Liver (tissue), 8 donors: ENCODE measurements at regions not wholly inside any gene's neighbourhood (a gene's known extent, or its start where the extent isn't known, plus 50 kb on each side); places are given as distances from the start of the nearest gene placed in this dataset.

Experiments
- DNase-seq: peaks from one replicate; pipeline ENCODE4 v3.0.0-alpha.2; 2017; ENCODE audit warnings: low spot score
- H3K27ac ChIP-seq, 2 donors: one replicate each; pipeline ENCODE4 v1.7.0; 2013; ENCODE audit warnings: inconsistent platforms in 2 of 2, low read length in 2 of 2, control low read depth in 1 of 2, low read depth in 1 of 2, mild to moderate bottlenecking in 1 of 2
- H3K27me3 ChIP-seq, 4 donors: one replicate each; pipeline versions ENCODE4 v1.6.1 to v1.7.0; 2013; ENCODE audit warnings: low read length in 3 of 4, inconsistent platforms in 1 of 4, mild to moderate bottlenecking in 1 of 4, moderate library complexity in 1 of 4; ENCODE audit not compliant: control insufficient read depth in 4 of 4, insufficient read depth in 4 of 4
- H3K36me3 ChIP-seq, 4 donors: one replicate each; pipeline versions ENCODE4 v1.6.1 to v1.7.0; 2013; ENCODE audit warnings: low read length in 3 of 4, mild to moderate bottlenecking in 3 of 4, low read depth in 1 of 4, moderate library complexity in 1 of 4; ENCODE audit not compliant: control insufficient read depth in 4 of 4, insufficient read depth in 3 of 4
- H3K4me1 ChIP-seq, 4 donors: one replicate each; pipeline versions ENCODE4 v1.6.1 to v1.7.0; 2013; ENCODE audit warnings: low read length in 3 of 4, mild to moderate bottlenecking in 3 of 4, moderate library complexity in 1 of 4; ENCODE audit not compliant: control insufficient read depth in 4 of 4, insufficient read depth in 4 of 4
- H3K4me3 ChIP-seq, 3 donors: one replicate each; pipeline versions ENCODE4 v1.6.1 to v1.7.0; 2013; ENCODE audit warnings: low read length in 3 of 3, control low read depth in 1 of 3, low read depth in 1 of 3, mild to moderate bottlenecking in 1 of 3
- H3K9ac ChIP-seq, 2 donors: one replicate each; pipeline ENCODE4 v1.7.0; 2013; ENCODE audit warnings: low read length in 2 of 2, mild to moderate bottlenecking in 2 of 2, moderate library complexity in 2 of 2, control low read depth in 1 of 2, low read depth in 1 of 2
- H3K9me3 ChIP-seq, 4 donors: one replicate each; pipeline versions ENCODE4 v1.6.1 to v1.7.0; 2013; ENCODE audit warnings: low read length in 3 of 4; ENCODE audit not compliant: control insufficient read depth in 4 of 4
- ATF3 ChIP-seq: IDR thresholded peaks from 2 replicates; pipeline ENCODE4 v1.6.1; 2016; ENCODE audit warnings: antibody characterized with exemption
- CTCF ChIP-seq: fragments of 150-350 bp; IDR thresholded peaks from 2 replicates; pipeline ENCODE4 v1.5.1; 2017; ENCODE audit warnings: improper control_type of control experiment, low read depth, low read length; ENCODE audit not compliant: missing input control
- EGR1 ChIP-seq, 2 donors: IDR thresholded peaks; 2 replicates each; pipeline ENCODE4 v1.6.1; 2016 to 2018; ENCODE audit warnings: antibody characterized with exemption in 2 of 2, low read depth in 2 of 2
- FOXA2 ChIP-seq: IDR thresholded peaks from 2 replicates; pipeline ENCODE4 v1.6.1; 2016; ENCODE audit warnings: antibody characterized with exemption
- GABPA ChIP-seq, 2 donors: IDR thresholded peaks in 1 of 2; conservative IDR thresholded peaks in 1 of 2; 2 replicates each; pipeline ENCODE4 v1.6.1; 2016; ENCODE audit warnings: antibody characterized with exemption in 2 of 2, mild to moderate bottlenecking in 1 of 2, moderate library complexity in 1 of 2
- HNF4A ChIP-seq, 2 donors: conservative IDR thresholded peaks; 2 replicates each; pipeline ENCODE4 v1.6.1; 2016; ENCODE audit warnings: antibody characterized with exemption in 2 of 2, mild to moderate bottlenecking in 2 of 2
- HNF4G ChIP-seq: IDR thresholded peaks from 2 replicates; pipeline ENCODE4 v1.6.1; 2016; ENCODE audit warnings: antibody characterized with exemption
- JUND ChIP-seq, 2 donors: IDR thresholded peaks; 2 replicates each; pipeline ENCODE4 v1.6.1; 2016; ENCODE audit warnings: antibody characterized with exemption in 2 of 2
- MAX ChIP-seq: IDR thresholded peaks from 2 replicates; pipeline ENCODE4 v1.6.1; 2016; ENCODE audit warnings: antibody characterized with exemption
- NR2F2 ChIP-seq: IDR thresholded peaks from 2 replicates; pipeline ENCODE4 v1.6.1; 2016; ENCODE audit warnings: antibody characterized with exemption
- RAD21 ChIP-seq, 2 donors: IDR thresholded peaks; 2 replicates each; pipeline ENCODE4 v1.6.1; 2016; ENCODE audit warnings: antibody characterized with exemption in 2 of 2, mild to moderate bottlenecking in 2 of 2
- SP1 ChIP-seq: IDR thresholded peaks from 2 replicates; pipeline ENCODE4 v1.6.1; 2018; ENCODE audit warnings: antibody characterized with exemption, mild to moderate bottlenecking
- TAF1 ChIP-seq: conservative IDR thresholded peaks from 2 replicates; pipeline ENCODE4 v1.6.1; 2016; ENCODE audit warnings: antibody characterized with exemption, mild to moderate bottlenecking
- YY1 ChIP-seq: IDR thresholded peaks from 2 replicates; pipeline ENCODE4 v1.6.1; 2016; ENCODE audit warnings: antibody characterized with exemption, mild to moderate bottlenecking
- ZBTB33 ChIP-seq: IDR thresholded peaks from 2 replicates; pipeline ENCODE4 v1.6.1; 2016; ENCODE audit warnings: antibody characterized with exemption
- WGBS: extraction: QIAGEN DNeasy Blood & Tissue Kit; methylation state at CpG from one replicate; pipeline ENCODE4 v1.1.7; 2013; 5-methylcytosine and 5-hydroxymethylcytosine counted together
- donor health status: healthy.
- donor health status: healthy.
- donor health status: healthy.
- donor health status: healthy.
- donor health status: healthy.

- TF ChIP-seq ZBTB33 (no peak), MAX (no peak), ATF3 (no peak), TAF1 (no peak)
These were observed 613.5 kb upstream of the CDH4 start (continued) for GRCh38 chr20:60638430-60639098.

- H3K4me3 ChIP-seq: no peak overlapping the region
- H3K9me3 ChIP-seq: peaks cover 0 to 4% (median 2%) of the 10 kb centered on the region in 4 donors
- no peak overlapping the region for H3K9ac ChIP-seq
- DNase-seq: no peak
- TF ChIP-seq YY1: no peak
- TF ChIP-seq RAD21 (IDR thresholded peaks at IDR 0.05): no peak
- no peak for TF ChIP-seq TAF1
- TF ChIP-seq ATF3: no peak
- peaks cover 0 to 3% (median 1%) of the 10 kb centered on the region in 4 donors for H3K27me3 ChIP-seq
- no peak overlapping the region for H3K27ac ChIP-seq
- H3K4me1 ChIP-seq: no peaks in the 10 kb centered on the region
- H3K36me3 ChIP-seq: no peaks in the 10 kb centered on the region
- WGBS: 69% methylated on average over 8 of the region's 8 CpGs
These were observed 610.1 kb upstream of the CDH4 start for GRCh38 chr20:60641879-60642447.

- Histone ChIP-seq H3K36me3 (no peaks in the 10 kb centered on the region), H3K4me1 (no peaks in the 10 kb centered on the region), H3K27me3 (peaks cover 0 to 3% (median 1%) of the 10 kb centered on the region in 4 donors), H3K27ac (no peak overlapping the region), H3K9me3 (peaks cover 0 to 4% (median 2%) of the 10 kb centered on the region in 4 donors), H3K4me3 (no peak overlapping the region), H3K9ac (no peak overlapping the region)
- TF ChIP-seq YY1 (no peak), JUND (IDR thresholded peaks at IDR 0.05) (no peak), TAF1 (no peak), RAD21 (IDR thresholded peaks at IDR 0.05) (no peak)
- no peak for DNase-seq
- 70% methylated on average over 4 of the region's 4 CpGs for WGBS
These were observed 609.5 kb upstream of the CDH4 start for GRCh38 chr20:60642541-60642940.

- Histone ChIP-seq H3K27me3 (peaks cover 0 to 3% (median 1%) of the 10 kb centered on the region in 4 donors), H3K4me1 (no peaks in the 10 kb centered on the region), H3K4me3 (no peak overlapping the region), H3K9me3 (peaks cover 0 to 4% (median 1%) of the 10 kb centered on the region in 4 donors), H3K9ac (no peak overlapping the region), H3K27ac (no peak overlapping the region), H3K36me3 (no peaks in the 10 kb centered on the region)
- TF ChIP-seq TAF1: no peak
- no peak for TF ChIP-seq GABPA (IDR thresholded peaks at IDR 0.05 in 1 of 2, conservative IDR thresholded peaks at IDR 0.05 in 1 of 2)
- TF ChIP-seq HNF4A (conservative IDR thresholded peaks at IDR 0.05): no peak
- TF ChIP-seq NR2F2: no peak
- TF ChIP-seq MAX: no peak
- TF ChIP-seq EGR1 (IDR thresholded peaks at IDR 0.05; ENCODE audit: low read depth in 2 of 2): no peak
- TF ChIP-seq HNF4G: no peak
- no peak for TF ChIP-seq CTCF
- TF ChIP-seq RAD21 (IDR thresholded peaks at IDR 0.05): no peak
- TF ChIP-seq SP1: no peak
- no peak for TF ChIP-seq FOXA2
- TF ChIP-seq ZBTB33: no peak
- TF ChIP-seq ATF3: no peak
- WGBS: 77% methylated on average over 6 of the region's 6 CpGs
- no peak for DNase-seq
These were observed 603.5 kb upstream of the CDH4 start for GRCh38 chr20:60648556-60648955.
